Mammary epithelial cell (primary cell): ENCODE measurements at regions not wholly inside any gene's neighbourhood (a gene's known extent, or its start where the extent isn't known, plus 50 kb on each side); places are given as distances from the start of the nearest gene placed in this dataset.

Experiments used
- CTCF ChIP-seq, 2 donors: IDR thresholded peaks in 1 of 2; conservative IDR thresholded peaks in 1 of 2; 2 replicates each; pipeline ENCODE4 v1.5.1; 2011 to 2012; ENCODE audit warnings: inconsistent platforms in 2 of 2, low read length in 2 of 2, mild to moderate bottlenecking in 2 of 2, control low read depth in 1 of 2, low read depth in 1 of 2; ENCODE audit not compliant: insufficient read depth in 1 of 2; ENCODE audit errors: extremely low read depth in 1 of 2
- EZH2 ChIP-seq: IDR thresholded peaks from 2 replicates; pipeline ENCODE4 v1.6.1; 2012; ENCODE audit warnings: low read length, inconsistent platforms, borderline replicate concordance

GRCh38 chr17:6334386-6334785, 100.5 kb downstream of the AIPL1 start:
- TF ChIP-seq CTCF (conservative IDR thresholded peaks at IDR 0.05 in 1 of 2, IDR thresholded peaks at IDR 0.05 in 1 of 2; ENCODE audit: extremely low read depth in 1 of 2, insufficient read depth in 1 of 2, low read depth in 1 of 2, low read length in 2 of 2) (no peak), EZH2 (no peak)
